T-cell (primary cell): ENCODE measurements at regions not wholly inside any gene's neighbourhood (a gene's known extent, or its start where the extent isn't known, plus 50 kb on each side); places are given as distances from the start of the nearest gene placed in this dataset.

Source experiments
- ATAC-seq, 4 experiments: fragments of 200-7000 bp in 3 of 4; fragments of 150-1000 bp in 1 of 4; cut with Tn5 transposase; replicated peaks in 1 of 4; 1 replicate in 3 of 4; 2 replicates in 1 of 4; pipeline ENCODE4 v1.10.0; 2021; ENCODE audit warnings: moderate library complexity in 3 of 4, mild to moderate bottlenecking in 2 of 4, moderate number of reproducible peaks in 1 of 4
- CTCF ChIA-PET, 2 donors: fragments of 300-600 bp; sonication (Branson Sonifier 250); formaldehyde crosslinking; loops; one replicate each; lab custom pipeline; 2022; ENCODE audit warnings: antibody characterized with exemption in 2 of 2; lab: Charles Lee
- POLR2A ChIA-PET, 2 donors: fragments of 300-600 bp; sonication (Branson Sonifier 250); formaldehyde crosslinking; loops; one replicate each; lab custom pipeline; 2022; ENCODE audit warnings: antibody characterized with exemption in 2 of 2; lab: Charles Lee
- DNase-seq, 35 experiments: peaks; one replicate each; pipeline versions ENCODE4 v3.0.0 to v3.0.0-alpha.2; 2013 to 2023
- H3K27ac ChIP-seq: one replicate; pipeline ENCODE4 v1.5.1; 2013; ENCODE audit warnings: low read length
- H3K27me3 ChIP-seq, 2 experiments: replicated peaks in 1 of 2; 1 replicate in 1 of 2; 2 replicates in 1 of 2; pipeline versions ENCODE4 v1.6.1 to v1.7.0; 2013; ENCODE audit warnings: low read length in 1 of 2, mixed read lengths in 1 of 2; ENCODE audit not compliant: control insufficient read depth in 2 of 2, insufficient read depth in 2 of 2; ENCODE audit errors: extremely low read depth in 1 of 2
- H3K36me3 ChIP-seq, 2 donors: 1 replicate in 1 of 2; 2 replicates in 1 of 2; pipeline versions ENCODE4 v1.6.1 to v1.7.0; 2013; ENCODE audit warnings: low read length in 1 of 2; ENCODE audit not compliant: control insufficient read depth in 2 of 2, insufficient read depth in 1 of 2; ENCODE audit errors: extremely low read depth in 1 of 2
- H3K4me1 ChIP-seq, 2 experiments: 1 replicate in 1 of 2; 2 replicates in 1 of 2; pipeline versions ENCODE4 v1.6.1 to v1.7.0; 2013; ENCODE audit warnings: low read length in 2 of 2, mixed read lengths in 1 of 2; ENCODE audit not compliant: insufficient read depth in 2 of 2, control insufficient read depth in 1 of 2; ENCODE audit errors: extremely low read depth in 1 of 2
- H3K4me3 ChIP-seq, 2 donors: 1 replicate in 1 of 2; 2 replicates in 1 of 2; pipeline versions ENCODE4 v1.5.1 to v1.7.0; 2013; ENCODE audit warnings: mild to moderate bottlenecking in 2 of 2, low read length in 1 of 2, moderate library complexity in 1 of 2; ENCODE audit not compliant: control insufficient read depth in 1 of 2; ENCODE audit errors: extremely low read depth in 1 of 2
- H3K9me3 ChIP-seq: 2 replicates; pipeline ENCODE4 v1.7.0; 2013
- H3K27ac Mint-ChIP-seq, 2 donors: one replicate each; pipeline ENCODE4 v1.8.0; 2020 to 2021; ENCODE audit warnings: mild to moderate bottlenecking in 2 of 2, mixed read lengths in 2 of 2
- H3K27me3 Mint-ChIP-seq, 2 donors: one replicate each; pipeline ENCODE4 v1.8.0; 2021 to 2022; ENCODE audit warnings: mixed read lengths in 2 of 2
- H3K36me3 Mint-ChIP-seq: one replicate; pipeline ENCODE4 v1.8.0; 2021; ENCODE audit warnings: mixed read lengths
- H3K4me1 Mint-ChIP-seq, 3 donors: one replicate each; pipeline ENCODE4 v1.8.0; 2020 to 2022; ENCODE audit warnings: mixed read lengths in 3 of 3, mild to moderate bottlenecking in 1 of 3
- H3K4me3 Mint-ChIP-seq, 3 donors: one replicate each; pipeline ENCODE4 v1.8.0; 2020 to 2022; ENCODE audit warnings: mild to moderate bottlenecking in 3 of 3, mixed read lengths in 3 of 3, moderate library complexity in 3 of 3
- H3K9me3 Mint-ChIP-seq, 3 donors: one replicate each; pipeline ENCODE4 v1.8.0; 2020 to 2022; ENCODE audit warnings: mixed read lengths in 3 of 3
- WGBS: methylation state at CpG from one replicate; pipeline ENCODE4 v1.1.5; 2013; ENCODE audit warnings: missing lambda C conversion rate; ENCODE audit not compliant: insufficient coverage; 5-methylcytosine and 5-hydroxymethylcytosine counted together

DNA sequence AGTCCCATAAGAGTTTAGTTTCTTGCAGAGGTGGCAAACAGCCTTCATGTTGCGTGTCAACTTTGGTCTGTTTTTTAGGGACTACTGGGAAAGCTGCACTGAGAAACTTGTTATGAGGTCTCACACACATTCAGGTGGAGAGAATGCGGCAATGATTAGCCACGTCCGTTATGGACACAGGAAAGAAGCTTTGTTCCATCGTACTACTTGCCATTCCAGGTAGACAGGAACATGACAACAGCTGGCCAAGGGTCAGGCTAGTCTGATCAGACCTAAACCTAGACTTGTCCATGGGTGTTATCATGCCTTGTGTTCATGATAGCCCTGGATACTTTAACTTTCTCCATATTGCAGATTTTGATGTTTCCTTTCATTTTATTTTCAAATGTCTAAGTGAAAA lies 113.2 kb downstream of the ZNF608 start:
- no peak overlapping the region for H3K27ac ChIP-seq
- H3K4me3 ChIP-seq: no peak overlapping the region
- POLR2A ChIA-PET: no interaction called here
- peaks cover 3 to 29% of the 10 kb centered on the region in 2 donors for H3K27me3 Mint-ChIP-seq
- WGBS: 89% methylated on average over 5 of the region's 5 CpGs
- CTCF ChIA-PET: no interaction called here
- H3K4me1 Mint-ChIP-seq: no peaks in the 10 kb centered on the region
- no peaks in the 10 kb centered on the region for H3K4me1 ChIP-seq
- H3K4me3 Mint-ChIP-seq: no peak overlapping the region
- H3K9me3 ChIP-seq: no peaks in the 10 kb centered on the region
- ATAC-seq: no peak
- peaks cover 0 to 7% of the 10 kb centered on the region in 2 experiments for H3K27me3 ChIP-seq
- H3K27ac Mint-ChIP-seq: no peak overlapping the region
- no peak for DNase-seq
- H3K36me3 Mint-ChIP-seq: no peaks in the 10 kb centered on the region
- H3K9me3 Mint-ChIP-seq: no peaks in the 10 kb centered on the region
- no peaks in the 10 kb centered on the region for H3K36me3 ChIP-seq

- Mint-ChIP-seq H3K4me3 (no peak overlapping the region), H3K27me3 (peaks cover 7 to 34% of the 10 kb centered on the region in 2 donors), H3K4me1 (no peaks in the 10 kb centered on the region), H3K27ac (no peak overlapping the region), H3K36me3 (no peaks in the 10 kb centered on the region), H3K9me3 (no peaks in the 10 kb centered on the region)
- ATAC-seq: no peak
- Histone ChIP-seq H3K9me3 (no peaks in the 10 kb centered on the region), H3K27ac (no peak overlapping the region), H3K4me3 (no peak overlapping the region), H3K27me3 (peaks cover 0 to 7% of the 10 kb centered on the region in 2 experiments), H3K4me1 (no peaks in the 10 kb centered on the region), H3K36me3 (no peaks in the 10 kb centered on the region)
- POLR2A ChIA-PET: no interaction called here
- DNase-seq: no peak
- CTCF ChIA-PET: no interaction called here
- WGBS: 83% methylated on average over 1 of the region's 3 CpGs
Measured at GRCh38 chr5:124631874-124632550, 114.4 kb downstream of the ZNF608 start.

GRCh38 chr5:124630767-124631704 lies 115.4 kb downstream of the ZNF608 start:
- H3K4me1 ChIP-seq: no peaks in the 10 kb centered on the region

GRCh38 chr5:124628721-124629596 lies 117.5 kb downstream of the ZNF608 start:
- H3K4me1 Mint-ChIP-seq: no peaks in the 10 kb centered on the region
- Histone ChIP-seq H3K4me1 (no peaks in the 10 kb centered on the region), H3K9me3 (no peaks in the 10 kb centered on the region), H3K27me3 (peaks cover 0 to 7% of the 10 kb centered on the region in 2 experiments), H3K36me3 (no peaks in the 10 kb centered on the region), H3K4me3 (no peak overlapping the region), H3K27ac (no peak overlapping the region)
- CTCF ChIA-PET: no interaction called here
- no peak overlapping the region for H3K27ac Mint-ChIP-seq
- 89% methylated on average over 17 of the region's 17 CpGs for WGBS
- ATAC-seq (no peak), DNase-seq (no peak)
- POLR2A ChIA-PET: interaction anchor here in 1 of 2 donors (0.6 kb wide), 1 partner anchor 215 kb away, joined by 3 read pairs; no protein-coding TSS in a partner anchor
- H3K4me3 Mint-ChIP-seq: no peak overlapping the region
- peaks cover 0 to 5% (median 0%) of the 10 kb centered on the region in 3 donors for H3K9me3 Mint-ChIP-seq
- H3K27me3 Mint-ChIP-seq: peaks cover 8 to 31% of the 10 kb centered on the region in 2 donors
- H3K36me3 Mint-ChIP-seq: no peaks in the 10 kb centered on the region

More at GRCh38 chr5:124630767-124631704, 115.4 kb downstream of the ZNF608 start:
- ChIA-PET CTCF (no interaction called here), POLR2A (no interaction called here)
- Mint-ChIP-seq H3K27ac (no peak overlapping the region), H3K4me3 (no peak overlapping the region), H3K27me3 (peaks cover 7 to 34% of the 10 kb centered on the region in 2 donors), H3K9me3 (peaks cover 0 to 4% (median 0%) of the 10 kb centered on the region in 3 donors), H3K36me3 (no peaks in the 10 kb centered on the region), H3K4me1 (no peaks in the 10 kb centered on the region)
- Histone ChIP-seq H3K27ac (no peak overlapping the region), H3K4me3 (no peak overlapping the region), H3K27me3 (peaks cover 0 to 7% of the 10 kb centered on the region in 2 experiments), H3K36me3 (no peaks in the 10 kb centered on the region), H3K9me3 (no peaks in the 10 kb centered on the region)
- no peak for ATAC-seq
- no peak for DNase-seq
- 48% methylated on average over 3 of the region's 5 CpGs for WGBS

- DNase-seq: no peak
- Histone ChIP-seq H3K36me3 (no peaks in the 10 kb centered on the region), H3K9me3 (no peaks in the 10 kb centered on the region), H3K4me1 (no peaks in the 10 kb centered on the region), H3K4me3 (no peak overlapping the region), H3K27me3 (peaks cover 0 to 7% of the 10 kb centered on the region in 2 experiments), H3K27ac (no peak overlapping the region)
- Mint-ChIP-seq H3K4me3 (no peak overlapping the region), H3K27ac (no peak overlapping the region), H3K27me3 (peaks cover 8 to 27% of the 10 kb centered on the region in 2 donors), H3K4me1 (no peaks in the 10 kb centered on the region), H3K9me3 (peaks cover 0 to 5% (median 0%) of the 10 kb centered on the region in 3 donors), H3K36me3 (no peaks in the 10 kb centered on the region)
- ChIA-PET CTCF (no interaction called here), POLR2A (no interaction called here)
- ATAC-seq: no peak
- WGBS: 43% methylated on average over 6 of the region's 17 CpGs
Measured at GRCh38 chr5:124627815-124628595, 118.4 kb downstream of the ZNF608 start.
